Natural killer cell (primary cell): ENCODE measurements at regions not wholly inside any gene's neighbourhood (a gene's known extent, or its start where the extent isn't known, plus 50 kb on each side); places are given as distances from the start of the nearest gene placed in this dataset.
"Not testable (repeated sequence)": the region's sequence is repeated elsewhere in the genome, so short reads cannot be mapped to it uniquely, and the experiment has no call there.

Experiments
- ATAC-seq, 3 donors: fragments of 150-1000 bp in 2 of 3; fragments of 200-7000 bp in 1 of 3; cut with Tn5 transposase; 1 replicate in 1 of 3; 2 replicates in 2 of 3; pipeline ENCODE4 v1.10.0; 2021; ENCODE audit warnings: mild to moderate bottlenecking in 2 of 3, moderate library complexity in 2 of 3
- DNase-seq, 2 donors: peaks; one replicate each; pipeline versions ENCODE4 v3.0.0 to v3.0.0-alpha.2; 2013 to 2021; ENCODE audit warnings: mixed read lengths in 1 of 2
- H3K27ac ChIP-seq: one replicate; pipeline ENCODE4 v1.5.1; 2013; ENCODE audit warnings: mild to moderate bottlenecking, low read length
- H3K27me3 ChIP-seq: one replicate; pipeline ENCODE4 v1.6.1; 2013; ENCODE audit warnings: low read length; ENCODE audit not compliant: control insufficient read depth, insufficient read depth
- H3K36me3 ChIP-seq: one replicate; pipeline ENCODE4 v1.6.1; 2013; ENCODE audit warnings: low read length; ENCODE audit not compliant: control insufficient read depth, insufficient read depth
- H3K4me1 ChIP-seq: one replicate; pipeline ENCODE4 v1.6.1; 2013; ENCODE audit warnings: low read length; ENCODE audit not compliant: control insufficient read depth, insufficient read depth
- H3K4me3 ChIP-seq: one replicate; pipeline ENCODE4 v1.5.1; 2013; ENCODE audit warnings: low read length
- H3K9me3 ChIP-seq: one replicate; pipeline ENCODE4 v1.6.1; 2013; ENCODE audit warnings: low read length; ENCODE audit not compliant: control insufficient read depth, insufficient read depth
- H3K27ac Mint-ChIP-seq, 2 donors: one replicate each; pipeline ENCODE4 v1.8.0; 2022; ENCODE audit warnings: mild to moderate bottlenecking in 2 of 2, mixed read lengths in 2 of 2, moderate library complexity in 1 of 2
- H3K27me3 Mint-ChIP-seq, 2 donors: one replicate each; pipeline ENCODE4 v1.8.0; 2022; ENCODE audit warnings: low read depth in 2 of 2, mixed read lengths in 2 of 2
- H3K36me3 Mint-ChIP-seq: one replicate; pipeline ENCODE4 v1.8.0; 2022; ENCODE audit warnings: mixed read lengths
- H3K4me1 Mint-ChIP-seq, 2 donors: one replicate each; pipeline ENCODE4 v1.8.0; 2022; ENCODE audit warnings: mixed read lengths in 2 of 2
- H3K4me3 Mint-ChIP-seq: one replicate; pipeline ENCODE4 v1.8.0; 2022; ENCODE audit warnings: mild to moderate bottlenecking, moderate library complexity, mixed read lengths
- H3K9me3 Mint-ChIP-seq, 2 donors: one replicate each; pipeline ENCODE4 v1.8.0; 2022; ENCODE audit warnings: mixed read lengths in 2 of 2
- CTCF ChIP-seq: fragments of 200-600 bp; IDR thresholded peaks from one replicate; pipeline ENCODE4 v1.8.0; 2022; ENCODE audit warnings: antibody characterized with exemption
- WGBS: methylation state at CpG from one replicate; pipeline ENCODE4 v1.1.7; 2013; ENCODE audit warnings: missing lambda C conversion rate; ENCODE audit not compliant: insufficient coverage; 5-methylcytosine and 5-hydroxymethylcytosine counted together
- intact Hi-C: fragments of 100-400 bp; cut with micrococcal nuclease; formaldehyde crosslinking; loops from one replicate; pipeline ENCODE4 v1.14.2; 2022

GRCh38 chr5:122515210-122515609 lies 203.2 kb downstream of the SNCAIP start:
- H3K4me3 ChIP-seq, H3K4me1 Mint-ChIP-seq, H3K9me3 ChIP-seq, ATAC-seq, H3K27me3 ChIP-seq, H3K4me3 Mint-ChIP-seq, DNase-seq, intact Hi-C loops, H3K4me1 ChIP-seq, H3K27me3 Mint-ChIP-seq, H3K9me3 Mint-ChIP-seq, H3K36me3 ChIP-seq, H3K27ac Mint-ChIP-seq, H3K27ac ChIP-seq, H3K36me3 Mint-ChIP-seq: not testable (repeated sequence)
- 94% methylated on average over 23 of the region's 23 CpGs for WGBS

GRCh38 chr5:122515709-122516431 lies 203.8 kb downstream of the SNCAIP start:
- no peak overlapping the region for H3K4me3 ChIP-seq
- no peaks in the 10 kb centered on the region for H3K9me3 ChIP-seq
- WGBS = 56% methylated on average over 6 of the region's 6 CpGs
- H3K27ac Mint-ChIP-seq = no peak overlapping the region
- no peak for ATAC-seq
- H3K27ac ChIP-seq = no peak overlapping the region
- no peaks in the 10 kb centered on the region for H3K4me1 Mint-ChIP-seq
- H3K36me3 Mint-ChIP-seq = no peaks in the 10 kb centered on the region
- H3K36me3 ChIP-seq = no peaks in the 10 kb centered on the region
- TF ChIP-seq CTCF = no peak
- no peaks in the 10 kb centered on the region for H3K9me3 Mint-ChIP-seq
- no peaks in the 10 kb centered on the region for H3K4me1 ChIP-seq
- intact Hi-C loops = no loop called here
- H3K4me3 Mint-ChIP-seq = no peak overlapping the region
- DNase-seq = peak in 1 of 2 donors; percentile 32
- H3K27me3 ChIP-seq = no peaks in the 10 kb centered on the region
- H3K27me3 Mint-ChIP-seq = no peaks in the 10 kb centered on the region

- Mint-ChIP-seq H3K27ac (no peak overlapping the region), H3K4me1 (no peaks in the 10 kb centered on the region), H3K4me3 (no peak overlapping the region), H3K9me3 (no peaks in the 10 kb centered on the region), H3K27me3 (no peaks in the 10 kb centered on the region), H3K36me3 (no peaks in the 10 kb centered on the region)
- H3K27ac ChIP-seq = no peak overlapping the region
- no peak for DNase-seq
- WGBS = 86% methylated on average over 4 of the region's 4 CpGs
- no peak for TF ChIP-seq CTCF
- no peak for ATAC-seq
- no peaks in the 10 kb centered on the region for H3K9me3 ChIP-seq
- H3K27me3 ChIP-seq = no peaks in the 10 kb centered on the region
- intact Hi-C loops = no loop called here
- H3K4me3 ChIP-seq = no peak overlapping the region
- H3K36me3 ChIP-seq = no peaks in the 10 kb centered on the region
- H3K4me1 ChIP-seq = no peaks in the 10 kb centered on the region
Measured at GRCh38 chr5:122516432-122516743, 204.4 kb downstream of the SNCAIP start.

- Histone ChIP-seq H3K27ac (no peak overlapping the region), H3K9me3 (no peaks in the 10 kb centered on the region), H3K27me3 (no peaks in the 10 kb centered on the region), H3K4me1 (no peaks in the 10 kb centered on the region), H3K36me3 (no peaks in the 10 kb centered on the region), H3K4me3 (no peak overlapping the region)
- WGBS = no CpG with 5 or more reads among the region's 1 CpG
- Mint-ChIP-seq H3K27me3 (no peaks in the 10 kb centered on the region), H3K36me3 (no peaks in the 10 kb centered on the region), H3K4me1 (no peaks in the 10 kb centered on the region), H3K9me3 (no peaks in the 10 kb centered on the region), H3K4me3 (no peak overlapping the region), H3K27ac (no peak overlapping the region)
- DNase-seq = no peak
- intact Hi-C loops = no loop called here
- no peak for TF ChIP-seq CTCF
- ATAC-seq = no peak
Measured at GRCh38 chr5:122517091-122517490, 205.1 kb downstream of the SNCAIP start.
